IMR-90 (cell line): ENCODE measurements at regions not wholly inside any gene's neighbourhood (a gene's known extent, or its start where the extent isn't known, plus 50 kb on each side); places are given as distances from the start of the nearest gene placed in this dataset.

Source experiments
- ATAC-seq: fragments of 200-7000 bp; cut with Tn5 transposase; 2 replicates; pipeline ENCODE4 v1.9.1; 2020; ENCODE audit warnings: low read depth, mild to moderate bottlenecking, moderate library complexity
- BruUV-seq: library from RNA; stranded (reverse); fragments of 400-500 nt; replicated peaks from 2 replicates; lab custom pipeline; 2021; lab: Mats Ljungman, UMichigan
- CTCF ChIA-PET: fragments of 300-600 bp; formaldehyde crosslinking; extraction: SDS; loops from one replicate; lab custom pipeline; 2021; ENCODE audit warnings: antibody characterized with exemption; lab: Yijun Ruan, JAX
- POLR2A ChIA-PET: fragments of 300-600 bp; sonication (Branson Sonifier 250); formaldehyde crosslinking; loops from one replicate; lab custom pipeline; 2022; ENCODE audit warnings: antibody characterized with exemption; ENCODE audit not compliant: unreplicated experiment; lab: Charles Lee
- DNase-seq: peaks from one replicate; pipeline ENCODE4 v3.0.0; 2013
- H2AFZ ChIP-seq: replicated peaks from 2 replicates; pipeline ENCODE3; 2013; ENCODE audit warnings: low read length, mild to moderate bottlenecking; ENCODE audit not compliant: poor library complexity
- H2AK5ac ChIP-seq: 2 replicates; pipeline ENCODE4 v1.6.1; 2013; ENCODE audit warnings: low read depth, low read length, inconsistent platforms
- H2AK9ac ChIP-seq: replicated peaks from 2 replicates; pipeline ENCODE3; 2013; ENCODE audit warnings: mild to moderate bottlenecking, low read depth, low read length, moderate library complexity; ENCODE audit not compliant: poor library complexity
- H2BK120ac ChIP-seq: 2 replicates; pipeline ENCODE4 v1.6.1; 2013; ENCODE audit warnings: low read depth, low read length, inconsistent platforms
- H2BK15ac ChIP-seq: 3 replicates; pipeline ENCODE4 v1.6.1; 2013; ENCODE audit warnings: low read depth, low read length, inconsistent platforms
- H2BK20ac ChIP-seq: 2 replicates; pipeline ENCODE4 v1.6.1; 2013; ENCODE audit warnings: low read depth, mild to moderate bottlenecking, inconsistent platforms, low read length, moderate library complexity
- H2BK5ac ChIP-seq: 2 replicates; pipeline ENCODE4 v1.6.1; 2013; ENCODE audit warnings: mild to moderate bottlenecking, low read depth, low read length, inconsistent platforms; ENCODE audit not compliant: poor library complexity, severe bottlenecking
- H3K14ac ChIP-seq: replicated peaks from 2 replicates; pipeline ENCODE4 v1.6.1; 2013; ENCODE audit warnings: low read depth, low read length, inconsistent platforms
- H3K18ac ChIP-seq: 2 replicates; pipeline ENCODE4 v1.6.1; 2013; ENCODE audit warnings: low read depth, low read length, control low read depth
- H3K23ac ChIP-seq: 2 replicates; pipeline ENCODE4 v1.6.1; 2013; ENCODE audit warnings: low read depth, low read length, inconsistent platforms
- H3K27ac ChIP-seq: 2 replicates; pipeline ENCODE4 v1.5.1; 2013; ENCODE audit warnings: mild to moderate bottlenecking, control low read depth, low read length; ENCODE audit not compliant: insufficient read depth
- H3K27me3 ChIP-seq: 2 replicates; pipeline ENCODE4 v1.6.1; 2013; ENCODE audit warnings: low read length; ENCODE audit not compliant: control insufficient read depth, insufficient read depth
- H3K36me3 ChIP-seq: 2 replicates; pipeline ENCODE4 v1.6.1; 2013; ENCODE audit warnings: low read length, mixed read lengths; ENCODE audit not compliant: control insufficient read depth, insufficient read depth
- H3K4ac ChIP-seq: 2 replicates; pipeline ENCODE4 v1.6.1; 2013; ENCODE audit warnings: low read depth, low read length, inconsistent platforms
- H3K4me1 ChIP-seq: 2 replicates; pipeline ENCODE4 v1.6.1; 2013; ENCODE audit warnings: low read length, mixed read lengths; ENCODE audit not compliant: control insufficient read depth, insufficient read depth
- H3K4me2 ChIP-seq: 2 replicates; pipeline ENCODE4 v1.6.1; 2013; ENCODE audit warnings: low read depth, mild to moderate bottlenecking, control low read depth, low read length, moderate library complexity
- H3K4me3 ChIP-seq: 2 replicates; pipeline ENCODE4 v1.5.1; 2013; ENCODE audit warnings: low read depth, mild to moderate bottlenecking, control low read depth, low read length, moderate library complexity; ENCODE audit not compliant: insufficient read depth
- H3K56ac ChIP-seq: 2 replicates; pipeline ENCODE4 v1.6.1; 2013; ENCODE audit warnings: low read length, inconsistent platforms; ENCODE audit not compliant: insufficient read depth; ENCODE audit errors: extremely low read depth
- H3K79me1 ChIP-seq, 2 experiments: 2 replicates each; pipeline ENCODE4 v1.6.1; 2013; ENCODE audit warnings: low read length in 2 of 2, inconsistent platforms in 1 of 2, low read depth in 1 of 2
- H3K9ac ChIP-seq: 2 replicates; pipeline ENCODE4 v1.6.1; 2013; ENCODE audit warnings: low read depth, low read length, control low read depth
- H3K9me1 ChIP-seq: 2 replicates; pipeline ENCODE4 v1.6.1; 2013; ENCODE audit warnings: low read length, inconsistent platforms; ENCODE audit not compliant: insufficient read depth
- H3K9me3 ChIP-seq: 2 replicates; pipeline ENCODE4 v1.6.1; 2013; ENCODE audit warnings: low read length; ENCODE audit not compliant: control insufficient read depth, insufficient read depth
- H4K20me1 ChIP-seq: 2 replicates; pipeline ENCODE4 v1.6.1; 2013; ENCODE audit warnings: low read length, inconsistent platforms; ENCODE audit not compliant: insufficient read depth
- H4K5ac ChIP-seq: 2 replicates; pipeline ENCODE4 v1.6.1; 2013; ENCODE audit warnings: mild to moderate bottlenecking, low read depth, low read length, control low read depth
- H4K8ac ChIP-seq, 2 experiments: 2 replicates each; pipeline ENCODE4 v1.6.1; 2013; ENCODE audit warnings: low read depth in 2 of 2, low read length in 2 of 2, control low read depth in 1 of 2, inconsistent platforms in 1 of 2
- H4K91ac ChIP-seq: 2 replicates; pipeline ENCODE4 v1.6.1; 2013; ENCODE audit warnings: low read depth, low read length, inconsistent platforms; ENCODE audit not compliant: insufficient read depth
- NFE2L2 ChIP-seq: fragments of 150-350 bp; IDR thresholded peaks from 2 replicates; pipeline ENCODE4 v1.6.1; 2016; ENCODE audit warnings: low read depth, mild to moderate bottlenecking, low read length
- RFX5 ChIP-seq: IDR thresholded peaks from 2 replicates; pipeline ENCODE4 v1.8.0; 2012; ENCODE audit warnings: low read depth, mild to moderate bottlenecking, low read length, moderate library complexity
- whole genome bisulfite sequencing, 2 experiments: methylation state at CpG; one replicate each; pipeline versions ENCODE4 v1.1.5 to v1.1.7; 2013; ENCODE audit warnings: missing lambda C conversion rate in 2 of 2; ENCODE audit not compliant: insufficient read length in 1 of 2; ENCODE audit errors: extremely low coverage in 2 of 2; 5-methylcytosine and 5-hydroxymethylcytosine counted together
- dilution Hi-C: fragments of 300-500 bp; cut with HindIII; formaldehyde crosslinking; loops from one replicate; pipeline ENCODE4 v1.14.3; 2018; ENCODE audit warnings: low sequenced_read_pairs; ENCODE audit not compliant: unreplicated experiment
- in situ Hi-C: fragments of 300-500 bp; cut with MboI; formaldehyde crosslinking; loops from 3 replicates; pipeline ENCODE4 v1.14.3; 2019; ENCODE audit warnings: low sequenced_read_pairs, inconsistent platforms, mixed read lengths
- intact Hi-C: fragments of 100-400 bp; cut with micrococcal nuclease; formaldehyde crosslinking; loops from 2 replicates; pipeline ENCODE4 v1.10.0; 2022

GRCh38 chr11:22474616-22475015, 136.4 kb downstream of the SLC17A6 start:
- Histone ChIP-seq H4K91ac (no peak overlapping the region), H2AK5ac (no peak overlapping the region), H2BK20ac (no peak overlapping the region), H3K36me3 (no peaks in the 10 kb centered on the region), H3K4me1 (no peaks in the 10 kb centered on the region), H4K8ac (no peak overlapping the region), H3K14ac (no peak overlapping the region), H2BK120ac (no peak overlapping the region), H4K5ac (no peak overlapping the region), H3K4me2 (no peak overlapping the region), H3K23ac (no peak overlapping the region), H3K9ac (no peak overlapping the region), H3K27ac (no peak overlapping the region), H2AFZ (no peak overlapping the region), H3K56ac (no peak overlapping the region), H3K79me1 (no peaks in the 10 kb centered on the region), H3K4me3 (no peak overlapping the region), H3K27me3 (no peaks in the 10 kb centered on the region), H4K20me1 (no peaks in the 10 kb centered on the region), H3K4ac (no peak overlapping the region), H2BK15ac (no peak overlapping the region), H3K18ac (no peak overlapping the region), H3K9me3 (no peaks in the 10 kb centered on the region), H3K9me1 (no peaks in the 10 kb centered on the region), H2AK9ac (no peak overlapping the region), H2BK5ac (no peak overlapping the region)
- BruUV-seq, result no TSS peak
- WGBS, 2 experiments, result 40% methylated on average over 1 of the region's 4 CpGs; no CpG with 5 or more reads in 1 of the 2 experiments
- POLR2A ChIA-PET, result no interaction called here
- DNase-seq, result no peak
- CTCF ChIA-PET, result interaction anchor here (1.0 kb wide), 1 partner anchor 21 kb away, joined by 3 read pairs; no protein-coding TSS in a partner anchor
- dilution Hi-C loops (no loop called here), in situ Hi-C loops (no loop called here), intact Hi-C loops (no loop called here)
- no peak for TF ChIP-seq NFE2L2
- no peak for TF ChIP-seq RFX5
- no peak for ATAC-seq
